ENCODE measurements at regions not wholly inside any gene's neighbourhood (a gene's known extent, or its start where the extent isn't known, plus 50 kb on each side); places are given as distances from the start of the nearest gene placed in this dataset.

DNA sequence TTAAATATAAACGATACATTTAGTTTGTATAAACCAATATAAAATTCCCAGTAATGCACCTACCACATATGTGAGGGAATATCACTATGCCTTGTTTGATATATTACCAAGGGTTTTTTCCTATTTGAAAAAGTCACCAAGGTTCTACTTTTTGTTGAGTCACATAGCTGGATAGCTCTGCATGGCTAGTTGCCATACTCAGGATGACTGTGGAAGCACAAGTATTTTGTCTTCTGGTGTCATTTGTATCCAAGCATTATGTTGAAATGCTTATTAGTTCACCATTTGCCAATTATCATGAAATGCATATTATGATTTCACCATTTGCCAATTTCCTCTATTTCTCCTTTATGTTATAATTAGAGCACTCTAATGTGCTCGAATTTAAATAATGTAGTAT is 162.7 kb upstream of the TTC29 start:
- TF ChIP-seq, protein P1, sequence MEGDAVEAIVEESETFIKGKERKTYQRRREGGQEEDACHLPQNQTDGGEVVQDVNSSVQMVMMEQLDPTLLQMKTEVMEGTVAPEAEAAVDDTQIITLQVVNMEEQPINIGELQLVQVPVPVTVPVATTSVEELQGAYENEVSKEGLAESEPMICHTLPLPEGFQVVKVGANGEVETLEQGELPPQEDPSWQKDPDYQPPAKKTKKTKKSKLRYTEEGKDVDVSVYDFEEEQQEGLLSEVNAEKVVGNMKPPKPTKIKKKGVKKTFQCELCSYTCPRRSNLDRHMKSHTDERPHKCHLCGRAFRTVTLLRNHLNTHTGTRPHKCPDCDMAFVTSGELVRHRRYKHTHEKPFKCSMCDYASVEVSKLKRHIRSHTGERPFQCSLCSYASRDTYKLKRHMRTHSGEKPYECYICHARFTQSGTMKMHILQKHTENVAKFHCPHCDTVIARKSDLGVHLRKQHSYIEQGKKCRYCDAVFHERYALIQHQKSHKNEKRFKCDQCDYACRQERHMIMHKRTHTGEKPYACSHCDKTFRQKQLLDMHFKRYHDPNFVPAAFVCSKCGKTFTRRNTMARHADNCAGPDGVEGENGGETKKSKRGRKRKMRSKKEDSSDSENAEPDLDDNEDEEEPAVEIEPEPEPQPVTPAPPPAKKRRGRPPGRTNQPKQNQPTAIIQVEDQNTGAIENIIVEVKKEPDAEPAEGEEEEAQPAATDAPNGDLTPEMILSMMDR (IDR thresholded peaks at IDR 0.05) = no peak
- TF ChIP-seq POLR2AphosphoS5 (IDR thresholded peaks at IDR 0.05) = no peak

All from breast epithelium (tissue), 3 donors.